Coronary artery (tissue), 2 donors: ENCODE measurements at regions not wholly inside any gene's neighbourhood (a gene's known extent, or its start where the extent isn't known, plus 50 kb on each side); places are given as distances from the start of the nearest gene placed in this dataset.

Source experiments
- DNase-seq: peaks from one replicate; pipeline ENCODE4 v3.0.0-alpha.2; 2017; ENCODE audit warnings: low spot score
- H3K27ac ChIP-seq, 2 donors: fragments of 200-600 bp; sonication (generic); one replicate each; pipeline ENCODE4 v1.5.1; 2016 to 2019
- H3K4me3 ChIP-seq: fragments of 200-600 bp; sonication (generic); 2 replicates; pipeline ENCODE4 v1.5.1; 2016; ENCODE audit warnings: mild to moderate bottlenecking, moderate library complexity
- TF ChIP-seq, protein P1 (sequence below): fragments of 200-600 bp; sonication (generic); IDR thresholded peaks from one replicate; pipeline ENCODE4 v1.5.1; 2019; ENCODE audit warnings: antibody characterized with exemption

DNA sequence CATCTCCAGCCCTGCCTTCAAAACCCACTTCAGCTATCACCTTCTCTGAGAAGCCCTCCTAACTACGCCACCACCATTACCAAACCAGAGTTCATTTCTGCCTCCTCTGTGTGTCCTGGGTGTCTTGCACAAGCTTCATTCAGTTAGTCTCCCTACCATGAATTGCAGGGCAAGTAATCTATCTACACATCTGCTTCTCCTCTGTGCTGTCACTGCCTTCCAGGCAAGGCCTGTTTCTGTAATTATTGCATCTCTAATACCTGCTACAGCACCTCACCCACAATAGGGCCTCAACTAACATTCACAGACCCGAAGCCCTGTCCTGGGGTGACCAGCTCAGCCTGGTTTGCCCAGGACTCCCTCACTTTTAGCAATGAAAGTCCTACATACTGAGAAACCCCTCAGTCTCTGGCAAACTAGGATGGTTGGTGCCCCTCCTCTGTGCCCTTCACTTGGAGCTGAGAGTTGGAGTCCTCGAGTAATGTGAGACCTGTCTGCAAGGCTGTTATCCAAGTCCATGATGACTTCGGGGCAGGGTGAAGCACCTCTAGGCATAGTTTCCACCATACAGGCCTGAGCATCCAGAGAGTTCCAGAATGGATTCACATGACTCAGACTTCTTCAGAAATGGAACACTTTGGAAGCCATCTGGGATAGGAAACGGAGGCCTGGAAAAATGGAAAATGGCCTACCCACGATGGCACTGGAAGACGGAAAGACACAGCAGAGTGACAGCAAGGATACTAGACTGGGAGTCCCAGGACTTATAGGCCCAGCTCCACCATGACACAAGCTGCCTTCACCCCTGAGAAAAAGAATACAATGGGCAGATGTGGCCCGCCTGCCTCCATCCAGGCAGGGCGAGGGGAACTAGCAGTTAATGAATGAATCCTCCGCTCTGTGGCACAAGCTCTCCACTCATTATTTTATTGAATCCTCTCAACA lies 269.3 kb downstream of the BUD13 start:
- DNase-seq: peak; percentile 52
- TF ChIP-seq, protein P1, sequence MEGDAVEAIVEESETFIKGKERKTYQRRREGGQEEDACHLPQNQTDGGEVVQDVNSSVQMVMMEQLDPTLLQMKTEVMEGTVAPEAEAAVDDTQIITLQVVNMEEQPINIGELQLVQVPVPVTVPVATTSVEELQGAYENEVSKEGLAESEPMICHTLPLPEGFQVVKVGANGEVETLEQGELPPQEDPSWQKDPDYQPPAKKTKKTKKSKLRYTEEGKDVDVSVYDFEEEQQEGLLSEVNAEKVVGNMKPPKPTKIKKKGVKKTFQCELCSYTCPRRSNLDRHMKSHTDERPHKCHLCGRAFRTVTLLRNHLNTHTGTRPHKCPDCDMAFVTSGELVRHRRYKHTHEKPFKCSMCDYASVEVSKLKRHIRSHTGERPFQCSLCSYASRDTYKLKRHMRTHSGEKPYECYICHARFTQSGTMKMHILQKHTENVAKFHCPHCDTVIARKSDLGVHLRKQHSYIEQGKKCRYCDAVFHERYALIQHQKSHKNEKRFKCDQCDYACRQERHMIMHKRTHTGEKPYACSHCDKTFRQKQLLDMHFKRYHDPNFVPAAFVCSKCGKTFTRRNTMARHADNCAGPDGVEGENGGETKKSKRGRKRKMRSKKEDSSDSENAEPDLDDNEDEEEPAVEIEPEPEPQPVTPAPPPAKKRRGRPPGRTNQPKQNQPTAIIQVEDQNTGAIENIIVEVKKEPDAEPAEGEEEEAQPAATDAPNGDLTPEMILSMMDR: no peak
- Histone ChIP-seq H3K4me3 (no peak overlapping the region), H3K27ac (no peak overlapping the region)

DNA sequence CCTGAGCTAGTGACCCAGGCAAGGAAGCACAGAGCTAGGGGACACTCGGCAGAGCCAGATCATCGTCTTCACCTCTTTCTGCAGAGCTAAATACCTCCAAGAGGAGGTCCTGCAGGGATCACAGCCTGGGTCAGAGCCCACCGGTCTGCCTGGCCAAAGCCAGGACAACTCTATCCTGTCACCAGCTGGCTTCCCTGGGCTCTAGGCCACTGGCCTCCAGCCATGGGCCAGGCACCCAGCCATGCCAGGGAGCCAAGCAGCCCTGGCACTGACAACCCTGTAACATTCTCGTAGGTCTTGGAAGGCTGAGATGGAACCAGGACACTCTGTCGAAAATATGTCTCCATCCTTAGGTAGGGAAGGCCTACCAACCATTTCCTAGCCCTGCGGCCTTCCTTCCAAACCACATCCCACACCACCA lies 270.1 kb downstream of the BUD13 start:
- DNase-seq: peak; percentile 55
- Histone ChIP-seq H3K27ac (no peak overlapping the region), H3K4me3 (no peak overlapping the region)
- TF ChIP-seq, protein P1: no peak

DNA sequence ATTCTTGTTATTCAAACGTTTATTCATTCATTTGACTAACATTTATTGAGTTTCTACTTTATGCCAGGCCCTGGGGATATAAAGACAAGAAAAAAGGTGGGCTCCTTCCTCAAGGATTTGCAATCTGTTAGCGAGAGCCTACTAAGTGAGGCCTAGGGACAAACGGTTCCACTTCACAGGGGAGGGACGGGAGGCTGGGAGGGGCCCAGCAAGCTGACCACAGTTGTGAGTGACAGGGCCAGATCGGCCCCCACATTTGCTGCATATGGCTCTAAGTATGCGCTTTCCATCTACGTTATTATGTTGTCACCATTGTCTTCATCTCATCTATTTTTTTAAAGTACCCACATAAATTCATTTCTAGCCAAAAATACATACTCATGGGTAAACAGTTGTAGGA lies 271.1 kb downstream of the BUD13 start:
- TF ChIP-seq, protein P1: no peak
- Histone ChIP-seq H3K4me3 (no peak overlapping the region), H3K27ac (no peak overlapping the region)
- DNase-seq: no peak

DNA sequence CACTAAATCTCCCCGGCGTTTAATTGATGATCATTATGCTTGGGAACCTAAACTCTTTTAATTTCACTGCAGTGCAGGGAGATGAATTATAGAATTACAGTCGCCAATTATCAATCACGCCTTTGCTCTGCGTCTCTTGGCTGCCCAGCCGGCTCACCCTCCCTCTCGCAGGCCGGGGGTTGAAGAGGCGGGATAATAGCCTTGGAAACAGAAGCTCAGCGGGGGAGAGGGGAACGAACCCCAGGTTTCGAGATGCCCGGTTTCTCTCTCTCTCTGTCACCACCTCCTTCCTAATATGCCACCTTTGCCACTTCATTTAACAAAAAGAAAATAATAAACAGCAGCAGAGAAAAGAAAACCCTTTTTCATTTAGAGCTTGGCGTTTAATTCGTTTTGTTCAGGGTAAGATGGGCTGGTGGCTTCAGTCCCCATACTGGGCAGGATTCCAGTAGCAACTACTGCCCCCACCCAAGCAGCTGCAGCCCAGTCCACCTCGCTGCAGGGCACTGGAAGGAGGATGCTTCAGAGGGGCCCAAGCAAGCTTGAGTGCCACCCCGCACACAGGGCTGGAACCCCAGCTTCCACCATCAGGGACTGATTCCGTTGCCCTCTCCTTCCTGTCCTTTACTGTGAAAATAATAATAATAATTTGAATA lies 271.7 kb downstream of the BUD13 start:
- Histone ChIP-seq H3K27ac (no peak overlapping the region), H3K4me3 (no peak overlapping the region)
- DNase-seq: no peak
- TF ChIP-seq, protein P1: no peak

DNA sequence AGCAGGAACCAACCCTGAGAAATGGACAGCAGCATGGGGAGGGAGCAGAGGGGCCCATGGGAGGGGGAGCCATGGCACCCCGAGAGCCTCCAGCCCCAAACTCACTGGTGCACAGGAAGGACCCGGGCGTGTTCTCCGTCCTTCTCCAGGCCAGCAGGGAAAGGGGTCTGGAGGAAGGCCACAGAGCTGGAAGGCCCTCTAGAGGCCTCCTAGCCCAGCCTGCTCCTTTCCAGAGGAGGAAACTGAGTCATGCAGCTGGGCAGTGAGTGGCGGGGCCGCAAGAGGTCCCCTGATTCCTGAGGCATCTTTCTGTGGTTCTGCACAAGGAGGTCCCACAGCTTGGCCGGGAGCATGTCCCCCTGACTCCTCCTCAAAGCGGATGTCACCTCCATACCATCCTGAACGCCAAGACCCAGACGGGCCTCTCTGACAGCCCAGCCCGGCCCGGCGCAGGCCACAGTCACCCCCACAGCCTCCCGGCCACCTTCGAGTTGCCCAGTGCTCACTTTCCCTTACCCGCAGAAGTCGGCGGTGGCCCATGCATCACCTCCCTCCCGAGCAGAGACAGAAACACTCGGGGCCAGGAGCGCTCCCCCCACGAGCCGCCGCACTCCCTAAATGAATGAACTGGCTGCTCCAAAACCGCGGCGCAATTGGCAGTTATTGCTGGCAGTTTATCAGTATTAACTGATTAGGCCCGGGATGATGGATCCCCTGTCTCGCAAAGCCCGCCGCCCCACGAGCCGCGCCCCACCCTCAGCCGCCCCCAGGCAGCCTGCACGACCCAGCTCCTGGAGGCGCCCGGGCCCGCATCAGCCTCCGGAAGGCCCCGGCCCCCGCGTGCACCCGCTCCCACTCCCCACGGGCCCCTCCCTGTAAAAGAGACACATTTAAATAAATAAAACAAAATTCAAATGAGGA lies 272.5 kb downstream of the BUD13 start:
- DNase-seq: peak; percentile 50
- no peak overlapping the region for H3K27ac ChIP-seq
- no peak overlapping the region for H3K4me3 ChIP-seq
- TF ChIP-seq, protein P1: no peak

DNA sequence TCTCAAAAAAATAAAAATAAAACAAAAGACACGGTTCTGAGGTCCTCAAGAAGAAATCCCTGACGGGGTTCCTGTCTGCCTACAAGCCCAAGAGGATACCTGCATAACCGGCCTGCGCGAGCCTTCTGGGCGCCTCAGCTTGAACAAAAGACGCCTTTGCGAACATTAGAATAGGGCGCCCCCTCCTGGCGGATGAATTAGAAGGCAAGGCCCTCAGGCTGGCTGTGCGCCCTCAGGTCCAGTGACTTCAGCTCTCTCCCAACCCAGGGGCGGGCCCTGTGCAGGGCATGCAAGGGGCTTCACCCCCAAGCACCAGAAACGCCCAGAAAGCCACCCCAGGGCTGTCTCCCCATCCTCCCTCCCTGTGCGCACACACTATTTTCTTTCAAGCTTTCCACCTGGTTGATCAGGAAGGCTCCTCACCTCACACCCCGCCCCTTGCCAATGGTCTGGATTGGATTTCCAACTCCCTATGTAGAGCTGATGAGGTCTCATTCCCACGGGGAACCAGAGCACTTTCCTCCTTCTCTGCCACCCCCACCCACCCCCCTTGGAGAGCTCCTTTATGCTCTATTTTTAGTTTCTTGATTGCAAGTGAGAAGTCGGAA lies 273.3 kb downstream of the BUD13 start:
- Histone ChIP-seq H3K4me3 (no peak overlapping the region), H3K27ac (no peak overlapping the region)
- peak; percentile 31 for DNase-seq
- TF ChIP-seq, protein P1: no peak
